PC-3 (cell line): ENCODE measurements at regions not wholly inside any gene's neighbourhood (a gene's known extent, or its start where the extent isn't known, plus 50 kb on each side); places are given as distances from the start of the nearest gene placed in this dataset.

Experiments
- EZH2phosphoT487 ChIP-seq: fragments of 300-600 bp; sonication (generic); IDR thresholded peaks from 2 replicates; pipeline ENCODE4 v1.6.1; 2018; ENCODE audit warnings: mild to moderate bottlenecking, antibody characterized with exemption, low read length, borderline replicate concordance
- TF ChIP-seq, protein P1 (sequence below): fragments of 300-600 bp; sonication (generic); conservative IDR thresholded peaks from 2 replicates; pipeline ENCODE4 v1.5.1; 2017; ENCODE audit warnings: antibody characterized with exemption, low read depth, mild to moderate bottlenecking, low read length

DNA sequence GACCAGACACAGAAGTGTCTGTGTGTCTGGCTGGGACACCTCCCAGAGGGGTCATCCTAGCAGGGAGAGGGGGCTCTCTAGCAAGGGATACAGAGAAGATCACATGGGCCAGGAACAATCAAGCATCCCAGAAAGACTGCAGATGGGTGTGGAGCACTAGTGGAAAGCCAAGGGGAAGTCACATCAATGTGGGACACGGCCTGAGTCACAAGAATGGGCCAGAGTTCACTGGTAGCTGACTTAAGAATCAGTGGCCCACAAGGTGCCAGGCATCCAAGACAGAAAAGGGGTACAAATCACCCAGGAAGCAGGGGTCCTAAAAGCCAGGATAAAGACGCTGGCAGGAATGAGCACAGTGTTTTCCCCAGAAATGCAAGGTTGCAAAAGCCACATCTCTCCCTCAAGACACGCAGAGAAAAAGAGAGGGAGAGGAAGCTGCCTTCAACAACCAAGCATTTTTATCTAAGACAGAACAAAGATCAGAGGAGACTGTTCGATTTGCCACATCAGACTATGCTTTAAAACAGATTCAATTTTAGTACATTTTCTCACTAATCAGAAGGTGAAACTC lies 113.6 kb upstream of the DST start:
- TF ChIP-seq, protein P1, sequence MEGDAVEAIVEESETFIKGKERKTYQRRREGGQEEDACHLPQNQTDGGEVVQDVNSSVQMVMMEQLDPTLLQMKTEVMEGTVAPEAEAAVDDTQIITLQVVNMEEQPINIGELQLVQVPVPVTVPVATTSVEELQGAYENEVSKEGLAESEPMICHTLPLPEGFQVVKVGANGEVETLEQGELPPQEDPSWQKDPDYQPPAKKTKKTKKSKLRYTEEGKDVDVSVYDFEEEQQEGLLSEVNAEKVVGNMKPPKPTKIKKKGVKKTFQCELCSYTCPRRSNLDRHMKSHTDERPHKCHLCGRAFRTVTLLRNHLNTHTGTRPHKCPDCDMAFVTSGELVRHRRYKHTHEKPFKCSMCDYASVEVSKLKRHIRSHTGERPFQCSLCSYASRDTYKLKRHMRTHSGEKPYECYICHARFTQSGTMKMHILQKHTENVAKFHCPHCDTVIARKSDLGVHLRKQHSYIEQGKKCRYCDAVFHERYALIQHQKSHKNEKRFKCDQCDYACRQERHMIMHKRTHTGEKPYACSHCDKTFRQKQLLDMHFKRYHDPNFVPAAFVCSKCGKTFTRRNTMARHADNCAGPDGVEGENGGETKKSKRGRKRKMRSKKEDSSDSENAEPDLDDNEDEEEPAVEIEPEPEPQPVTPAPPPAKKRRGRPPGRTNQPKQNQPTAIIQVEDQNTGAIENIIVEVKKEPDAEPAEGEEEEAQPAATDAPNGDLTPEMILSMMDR: no peak
- no peak for TF ChIP-seq EZH2phosphoT487
